HG03175 (cell line): ENCODE measurements at regions not wholly inside any gene's neighbourhood (a gene's known extent, or its start where the extent isn't known, plus 50 kb on each side); places are given as distances from the start of the nearest gene placed in this dataset.

Experiments used
- ATAC-seq: cut with Tn5 transposase; IDR thresholded peaks from one replicate; pipeline ENCODE4 v1.9.1; 2021; ENCODE audit warnings: mild to moderate bottlenecking, moderate library complexity; ENCODE audit not compliant: unreplicated experiment

- no peak for ATAC-seq
These were observed 115.7 kb upstream of the PPP2R3A start for GRCh38 chr3:135849827-135850226.

DNA sequence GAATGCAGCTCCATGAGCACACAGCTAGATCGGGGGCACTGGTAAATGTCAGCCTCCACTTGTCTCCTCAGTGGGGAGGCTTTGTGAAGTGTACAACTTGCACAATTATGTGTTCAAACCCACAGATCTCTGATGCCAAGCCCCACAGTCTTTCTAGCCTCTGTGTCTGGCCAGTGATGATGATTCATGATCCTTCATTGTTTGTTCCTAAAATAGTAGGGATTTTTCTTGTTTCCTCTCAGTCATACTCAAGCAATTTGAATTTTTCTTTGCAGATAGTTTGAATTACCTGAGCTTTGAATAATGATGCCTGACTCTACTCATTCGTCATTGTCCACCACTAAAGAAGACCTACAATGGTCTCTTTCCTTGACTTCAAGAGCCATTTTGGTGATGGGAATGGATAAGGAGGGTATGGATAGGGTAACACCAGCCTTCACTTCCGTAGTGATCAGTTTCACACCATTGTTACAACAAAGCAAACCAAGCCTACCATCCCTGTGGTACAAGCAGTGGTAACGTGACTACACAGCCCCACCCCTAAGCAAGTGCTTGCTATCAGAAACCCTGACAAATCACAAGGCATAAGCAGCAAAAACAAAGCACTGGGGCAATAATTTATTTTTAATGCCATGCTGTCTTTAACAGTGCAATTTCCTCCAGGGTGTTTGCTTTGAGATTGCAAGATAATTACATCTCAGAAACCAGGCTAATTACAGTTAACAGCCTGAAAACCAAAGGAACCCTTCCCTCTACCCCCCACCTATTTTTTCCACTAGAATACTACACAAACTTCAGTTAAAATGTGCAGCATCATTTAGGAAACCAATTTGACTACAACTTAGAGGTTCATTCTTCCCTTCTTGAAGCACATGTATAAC is 114.1 kb upstream of the PPP2R3A start:
- no peak for ATAC-seq

GRCh38 chr3:135853981-135854380 is 111.5 kb upstream of the PPP2R3A start:
- no peak for ATAC-seq

GRCh38 chr3:135860761-135861160 is 104.8 kb upstream of the PPP2R3A start:
- ATAC-seq = no peak

GRCh38 chr3:135862361-135862760 is 103.2 kb upstream of the PPP2R3A start:
- no peak for ATAC-seq

- ATAC-seq = no peak
These were observed 101.5 kb upstream of the PPP2R3A start for GRCh38 chr3:135864060-135864459.

DNA sequence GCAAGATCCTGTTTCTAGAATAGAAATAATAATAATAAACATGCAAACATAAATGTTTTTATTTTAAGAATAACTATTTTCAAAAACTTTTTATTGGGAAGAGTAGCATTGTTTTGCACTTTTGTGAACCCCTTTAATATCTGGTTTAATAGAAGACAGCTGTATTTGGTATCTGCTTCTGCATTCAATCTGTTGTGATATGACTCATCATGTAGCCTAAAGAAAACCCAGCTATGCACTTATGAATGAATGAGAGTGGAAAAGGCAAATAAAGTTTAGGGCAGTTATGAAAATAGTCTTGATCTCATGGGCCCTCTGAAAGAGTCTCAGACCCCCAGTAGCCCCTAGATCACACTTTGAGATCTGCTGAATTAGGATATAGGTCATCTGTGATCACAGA is 100.4 kb upstream of the PPP2R3A start:
- no peak for ATAC-seq

DNA sequence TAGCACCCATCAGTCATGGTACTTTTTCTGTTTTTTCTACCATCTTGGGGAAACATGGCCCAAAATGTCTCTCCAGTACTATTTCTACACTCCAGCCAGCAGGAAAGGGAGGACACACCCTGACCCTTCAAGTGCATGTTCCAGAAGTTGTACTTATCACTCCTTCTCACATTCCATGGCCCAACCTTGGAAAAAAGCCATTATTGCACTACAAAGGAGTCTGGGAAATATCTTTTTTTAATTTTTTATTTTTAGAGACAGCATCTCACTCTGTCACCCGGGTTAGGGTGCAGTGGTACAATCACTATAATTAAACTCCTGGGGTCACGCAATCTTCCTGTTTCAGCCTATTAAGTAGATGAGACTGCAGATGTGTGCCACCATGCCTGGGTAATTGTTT is 100.0 kb upstream of the PPP2R3A start:
- no peak for ATAC-seq

GRCh38 chr3:135867911-135868310 is 97.6 kb upstream of the PPP2R3A start:
- no peak for ATAC-seq

DNA sequence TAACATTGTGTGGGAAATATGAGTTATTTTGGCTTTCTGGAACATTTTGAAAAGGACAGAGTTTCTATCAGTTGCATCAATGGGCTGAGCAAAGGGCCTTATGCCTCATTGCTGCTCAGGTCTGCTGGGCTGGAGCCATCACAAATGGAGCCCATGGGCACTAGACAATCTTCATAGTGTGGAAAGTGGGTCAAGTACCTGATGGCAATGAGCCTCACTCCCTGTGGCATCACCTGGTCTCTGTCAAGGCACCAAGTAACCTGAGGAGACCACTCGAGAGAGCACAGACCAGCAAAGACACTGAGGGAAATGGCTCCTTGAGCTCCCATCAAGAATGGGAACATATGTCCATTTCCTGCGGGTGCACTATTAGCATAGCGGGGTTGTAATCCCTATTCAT is 96.7 kb upstream of the PPP2R3A start:
- no peak for ATAC-seq

- ATAC-seq = no peak
These were observed 96.0 kb upstream of the PPP2R3A start for GRCh38 chr3:135869439-135870105.

- ATAC-seq = no peak
These were observed 94.2 kb upstream of the PPP2R3A start for GRCh38 chr3:135871311-135871710.

DNA sequence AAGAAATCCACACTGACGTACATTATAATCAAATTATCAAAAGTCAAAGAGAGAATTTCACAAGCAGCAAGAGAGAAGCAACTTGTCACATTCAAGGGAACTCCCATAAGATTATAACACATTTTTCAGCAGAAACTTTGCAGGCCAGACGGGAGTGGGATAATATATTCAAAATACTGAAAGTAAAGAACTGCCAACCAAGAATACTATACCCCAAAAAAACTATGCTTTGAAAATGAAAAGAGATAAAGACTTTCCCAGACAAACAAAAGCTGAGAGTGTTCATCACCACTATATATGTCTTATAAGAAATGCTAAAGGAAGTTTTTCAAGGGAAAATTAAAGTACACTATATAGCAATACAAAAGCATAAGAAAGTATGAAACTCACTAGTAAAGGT is 91.5 kb upstream of the PPP2R3A start:
- ATAC-seq = no peak

DNA sequence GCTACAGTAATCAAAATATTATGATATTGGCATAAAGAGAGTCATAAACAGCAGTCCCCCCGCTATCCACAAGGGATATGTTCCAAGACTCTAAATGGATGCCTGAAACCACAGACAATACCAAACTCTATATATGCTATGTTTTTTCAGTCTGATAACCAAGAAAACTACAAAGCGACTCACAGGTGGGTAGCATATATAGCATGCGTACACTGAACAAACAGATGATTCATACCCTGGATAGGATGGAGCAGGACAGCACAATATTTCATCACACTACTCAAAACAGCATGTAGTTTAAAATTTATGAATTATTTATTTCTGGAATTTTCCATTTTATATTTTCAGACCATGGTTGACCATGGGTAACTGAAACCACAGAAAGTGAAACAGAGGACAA is 87.0 kb upstream of the PPP2R3A start:
- no peak for ATAC-seq

GRCh38 chr3:135885885-135886284 is 79.6 kb upstream of the PPP2R3A start:
- ATAC-seq = no peak

GRCh38 chr3:135887220-135887619 is 78.3 kb upstream of the PPP2R3A start:
- ATAC-seq = no peak

DNA sequence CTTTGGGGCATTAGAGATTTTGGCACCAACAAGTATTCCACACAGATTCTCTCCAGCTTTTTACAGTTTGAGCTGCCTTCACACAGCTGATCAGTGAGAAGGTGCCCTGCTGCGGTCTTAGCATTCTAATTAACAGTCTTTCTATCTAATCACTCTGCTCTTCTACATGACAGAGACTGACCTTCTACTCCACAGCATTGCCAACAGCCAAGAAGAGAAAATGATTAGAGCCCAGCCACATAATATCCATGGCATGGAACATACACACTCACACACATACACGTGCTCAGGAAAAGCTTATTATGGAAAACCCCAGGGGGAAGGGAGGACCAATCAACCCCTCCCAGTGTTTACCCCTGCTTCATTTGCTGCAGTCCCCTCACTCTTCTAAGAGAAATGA is 76.1 kb upstream of the PPP2R3A start:
- no peak for ATAC-seq

DNA sequence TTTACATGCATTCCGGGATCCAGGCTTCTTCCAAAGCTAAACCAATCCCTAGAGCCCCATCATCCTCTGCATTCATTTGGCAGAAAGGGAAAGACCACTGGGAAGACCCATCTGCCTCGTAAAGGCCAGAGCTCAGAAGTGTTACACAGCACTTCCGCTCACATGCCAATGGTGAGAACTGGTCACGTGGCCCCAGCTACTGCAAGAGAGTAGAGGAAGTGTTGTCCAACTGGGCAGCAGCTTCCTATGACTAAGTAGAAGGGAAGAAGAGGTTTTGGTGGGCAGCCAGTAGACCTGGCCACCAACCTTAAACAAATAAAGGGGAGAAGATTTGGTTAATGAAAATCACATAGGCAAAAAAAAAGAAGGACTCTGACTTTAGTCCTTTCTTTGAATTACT is 74.4 kb upstream of the PPP2R3A start:
- ATAC-seq = no peak

DNA sequence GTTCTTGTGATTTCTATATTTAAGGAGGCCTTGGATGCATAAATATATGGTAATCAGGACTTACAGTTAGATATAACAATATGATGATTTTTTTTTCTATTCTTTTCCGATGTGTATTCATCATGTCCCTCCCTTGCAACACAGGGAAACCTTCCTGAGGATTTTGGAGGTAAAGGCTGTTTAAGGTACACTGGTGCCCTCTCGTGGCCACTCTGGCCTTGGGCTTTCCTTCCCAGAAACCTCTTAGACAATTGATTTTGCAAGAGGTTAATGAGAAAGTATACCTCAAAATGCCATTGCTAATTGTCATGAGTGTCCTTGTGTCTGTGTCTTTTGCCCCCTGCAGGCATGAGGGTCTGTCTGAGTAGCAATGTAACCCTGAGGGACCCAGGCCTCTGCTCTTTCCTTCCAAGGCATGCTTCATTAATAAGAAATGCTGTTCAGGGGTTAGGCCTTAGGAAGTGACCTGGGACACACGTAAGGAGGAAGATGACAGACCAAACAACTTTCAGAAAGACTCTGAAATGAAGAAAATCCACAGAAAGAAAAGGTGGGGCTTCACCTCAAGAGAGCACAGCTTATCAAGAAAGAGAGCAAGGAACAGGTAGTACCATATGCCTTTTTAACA is 70.3 kb upstream of the PPP2R3A start:
- ATAC-seq = no peak

- no peak for ATAC-seq
These were observed 69.8 kb upstream of the PPP2R3A start for GRCh38 chr3:135895734-135896121.

- no peak for ATAC-seq
These were observed 68.9 kb upstream of the PPP2R3A start for GRCh38 chr3:135896613-135897012.

GRCh38 chr3:135897715-135898114 is 67.8 kb upstream of the PPP2R3A start:
- ATAC-seq = no peak
